Renal cortex interstitium (tissue), 11 donors: ENCODE measurements at regions not wholly inside any gene's neighbourhood (a gene's known extent, or its start where the extent isn't known, plus 50 kb on each side); places are given as distances from the start of the nearest gene placed in this dataset.

Experiments used
- DNase-seq, 11 donors: peaks; one replicate each; pipeline ENCODE4 v3.0.0-alpha.2; 2013; ENCODE audit warnings: low read depth in 9 of 11, low spot score in 4 of 11; ENCODE audit errors: extremely low read depth in 1 of 11

- no peak for DNase-seq
Measured at GRCh38 chr16:61366006-61366405, 670.2 kb downstream of the CDH8 start.

- DNase-seq, result no peak
Measured at GRCh38 chr16:61364990-61365389, 671.2 kb downstream of the CDH8 start.

- no peak for DNase-seq
Measured at GRCh38 chr16:61362585-61362984, 673.7 kb downstream of the CDH8 start.

- DNase-seq, result no peak
Measured at GRCh38 chr16:61344791-61345190, 691.4 kb downstream of the CDH8 start.

GRCh38 chr16:61332461-61332860 lies 703.8 kb downstream of the CDH8 start:
- no peak for DNase-seq

- no peak for DNase-seq
Measured at GRCh38 chr16:61324044-61324443, 712.2 kb downstream of the CDH8 start.

GRCh38 chr16:61323456-61323855 lies 712.8 kb downstream of the CDH8 start:
- DNase-seq, result no peak

- no peak for DNase-seq
Measured at GRCh38 chr16:61320791-61321190, 715.4 kb downstream of the CDH8 start.

GRCh38 chr16:61313931-61314330 lies 722.3 kb downstream of the CDH8 start:
- DNase-seq, result no peak

GRCh38 chr16:61309386-61309785 lies 726.9 kb downstream of the CDH8 start:
- no peak for DNase-seq

- DNase-seq, result no peak
Measured at GRCh38 chr16:61306204-61306603, 730.0 kb downstream of the CDH8 start.

GRCh38 chr16:61296814-61297213 lies 739.4 kb downstream of the CDH8 start:
- DNase-seq, result no peak

GRCh38 chr16:61296305-61296704 lies 739.9 kb downstream of the CDH8 start:
- no peak for DNase-seq

GRCh38 chr16:61295311-61295710 lies 740.9 kb downstream of the CDH8 start:
- no peak for DNase-seq

GRCh38 chr16:61289141-61289540 lies 747.1 kb downstream of the CDH8 start:
- DNase-seq, result no peak

GRCh38 chr16:61277849-61278248 lies 758.4 kb downstream of the CDH8 start:
- no peak for DNase-seq

- no peak for DNase-seq
Measured at GRCh38 chr16:61274211-61274610, 762.0 kb downstream of the CDH8 start.

GRCh38 chr16:61270726-61271125 lies 765.5 kb downstream of the CDH8 start:
- no peak for DNase-seq

GRCh38 chr16:61263400-61263799 lies 772.8 kb downstream of the CDH8 start:
- no peak for DNase-seq

- DNase-seq, result no peak
Measured at GRCh38 chr16:61261315-61261714, 774.9 kb downstream of the CDH8 start.

- DNase-seq, result no peak
Measured at GRCh38 chr16:61246592-61246991, 789.6 kb downstream of the CDH8 start.

GRCh38 chr16:61243954-61244353 lies 792.3 kb downstream of the CDH8 start:
- no peak for DNase-seq
